GM21737 (cell line): ENCODE measurements at regions not wholly inside any gene's neighbourhood (a gene's known extent, or its start where the extent isn't known, plus 50 kb on each side); places are given as distances from the start of the nearest gene placed in this dataset.

ENCODE experiments used
- ATAC-seq: cut with Tn5 transposase; IDR thresholded peaks from one replicate; pipeline ENCODE4 v1.9.1; 2021; ENCODE audit warnings: mild to moderate bottlenecking, moderate library complexity; ENCODE audit not compliant: unreplicated experiment

- ATAC-seq: no peak
Measured at GRCh38 chr20:36104244-36104643, 50.3 kb upstream of the EPB41L1 start.
